ENCODE measurements at regions not wholly inside any gene's neighbourhood (a gene's known extent, or its start where the extent isn't known, plus 50 kb on each side); places are given as distances from the start of the nearest gene placed in this dataset.
A peak's percentile ranks its signal among the peaks of the same experiment; 100 is the strongest.

DNA sequence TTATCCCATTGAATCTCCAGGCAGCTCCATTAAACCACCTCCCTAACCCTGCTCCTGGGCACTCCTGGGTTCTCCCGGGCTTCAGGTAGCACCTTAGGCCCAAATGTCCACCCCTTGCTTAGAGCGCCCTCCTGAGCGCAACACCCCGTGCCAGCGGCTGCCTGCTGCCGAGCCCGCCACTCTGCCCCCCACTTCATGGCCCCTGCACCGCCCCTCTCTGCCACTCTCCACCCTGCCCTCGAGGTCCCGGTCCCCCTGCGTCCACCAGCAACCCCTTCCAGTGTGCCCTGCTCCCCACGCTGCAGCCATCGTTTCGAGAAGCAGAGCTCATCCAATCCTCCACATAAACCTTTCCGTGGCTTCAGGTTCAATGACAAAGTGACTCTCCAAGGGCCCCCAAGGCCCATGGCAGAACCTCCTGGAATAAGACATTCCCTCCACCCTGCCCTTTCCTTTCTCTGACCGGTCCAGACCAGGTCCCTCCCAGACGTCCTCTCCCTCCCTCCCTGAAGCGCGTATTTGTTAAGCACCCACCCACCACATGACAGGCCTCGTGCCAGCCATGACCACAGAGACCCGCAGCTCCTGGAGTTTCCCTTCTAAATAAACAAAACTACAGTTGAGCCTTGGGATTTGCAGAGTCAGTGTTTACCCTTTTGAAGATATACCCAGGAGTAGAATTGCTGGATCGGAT lies 66.6 kb downstream of the ARHGEF18 start:
- Histone ChIP-seq H3K79me2 (ENCODE audit: control insufficient read depth, insufficient read depth, low read length) (peaks cover 1% of the 10 kb centered on the region), H3K4me1 (ENCODE audit: control insufficient read depth, extremely low read depth, insufficient read depth, low read length) (no peaks in the 10 kb centered on the region), H3K27me3 (ENCODE audit: control insufficient read depth, insufficient read depth, low read length) (no peaks in the 10 kb centered on the region), H4K20me1 (ENCODE audit: control insufficient read depth, extremely low read depth, insufficient read depth, low read length) (no peaks in the 10 kb centered on the region), H3K9me3 (ENCODE audit: control insufficient read depth, insufficient read depth, low read depth, low read length) (no peaks in the 10 kb centered on the region), H3K4me3 (replicated peaks in 1 of 4; ENCODE audit: control extremely low read depth in 1 of 4, insufficient read depth in 1 of 4, low read depth in 3 of 4, low read length in 4 of 4) (no peak overlapping the region), H3K9ac (ENCODE audit: insufficient read depth, low read length) (no peak overlapping the region), H3K4me2 (ENCODE audit: extremely low read depth, insufficient read depth, low read length) (no peak overlapping the region), H3K27ac (ENCODE audit: insufficient read depth, low read length) (no peak overlapping the region), H2AFZ (ENCODE audit: low read length) (no peak overlapping the region), H3K36me3 (ENCODE audit: control insufficient read depth, insufficient read depth, low read length) (no peaks in the 10 kb centered on the region)
- DNase-seq (ENCODE audit: low read depth in 2 of 2) = peak; percentile 78 to 85
- no peak for TF ChIP-seq EZH2 (IDR thresholded peaks at IDR 0.05; ENCODE audit: low read length, missing control alignments)
- TF ChIP-seq, protein P1, sequence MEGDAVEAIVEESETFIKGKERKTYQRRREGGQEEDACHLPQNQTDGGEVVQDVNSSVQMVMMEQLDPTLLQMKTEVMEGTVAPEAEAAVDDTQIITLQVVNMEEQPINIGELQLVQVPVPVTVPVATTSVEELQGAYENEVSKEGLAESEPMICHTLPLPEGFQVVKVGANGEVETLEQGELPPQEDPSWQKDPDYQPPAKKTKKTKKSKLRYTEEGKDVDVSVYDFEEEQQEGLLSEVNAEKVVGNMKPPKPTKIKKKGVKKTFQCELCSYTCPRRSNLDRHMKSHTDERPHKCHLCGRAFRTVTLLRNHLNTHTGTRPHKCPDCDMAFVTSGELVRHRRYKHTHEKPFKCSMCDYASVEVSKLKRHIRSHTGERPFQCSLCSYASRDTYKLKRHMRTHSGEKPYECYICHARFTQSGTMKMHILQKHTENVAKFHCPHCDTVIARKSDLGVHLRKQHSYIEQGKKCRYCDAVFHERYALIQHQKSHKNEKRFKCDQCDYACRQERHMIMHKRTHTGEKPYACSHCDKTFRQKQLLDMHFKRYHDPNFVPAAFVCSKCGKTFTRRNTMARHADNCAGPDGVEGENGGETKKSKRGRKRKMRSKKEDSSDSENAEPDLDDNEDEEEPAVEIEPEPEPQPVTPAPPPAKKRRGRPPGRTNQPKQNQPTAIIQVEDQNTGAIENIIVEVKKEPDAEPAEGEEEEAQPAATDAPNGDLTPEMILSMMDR (conservative IDR thresholded peaks at IDR 0.05 in 1 of 2, IDR thresholded peaks at IDR 0.05 in 1 of 2; ENCODE audit: low read depth in 1 of 2, low read length in 2 of 2) = no peak

DNA sequence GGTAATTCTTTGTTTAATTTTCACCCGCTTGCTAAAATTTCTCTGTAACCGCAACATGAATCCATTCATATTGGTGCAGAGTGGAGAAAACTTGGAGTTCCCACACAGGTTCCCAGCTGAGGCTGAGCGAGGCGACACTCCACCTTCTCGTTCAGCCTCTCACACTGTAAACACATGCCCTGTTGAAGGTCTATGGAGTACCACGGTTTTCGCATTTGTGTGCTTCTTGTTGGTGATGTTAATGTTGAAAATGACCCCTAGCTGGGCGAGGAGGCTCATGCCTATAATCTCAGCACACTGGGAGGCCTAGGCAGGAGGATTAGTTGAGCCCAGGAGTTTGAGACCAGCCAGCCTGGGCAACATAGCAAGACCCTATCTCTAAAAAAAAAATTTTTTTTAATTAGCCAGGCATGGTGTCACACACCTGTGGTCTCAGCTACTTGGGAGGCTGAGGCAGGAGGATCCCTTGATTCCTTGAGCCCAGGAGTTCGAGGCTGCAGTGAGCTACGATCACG lies 67.2 kb downstream of the ARHGEF18 start:
- no peak for DNase-seq (ENCODE audit: low read depth in 2 of 2)
- no peaks in the 10 kb centered on the region for H3K4me1 ChIP-seq (ENCODE audit: control insufficient read depth, extremely low read depth, insufficient read depth, low read length)
- H4K20me1 ChIP-seq (ENCODE audit: control insufficient read depth, extremely low read depth, insufficient read depth, low read length) = no peaks in the 10 kb centered on the region
- no peaks in the 10 kb centered on the region for H3K27me3 ChIP-seq (ENCODE audit: control insufficient read depth, insufficient read depth, low read length)
- no peak overlapping the region for H3K9ac ChIP-seq (ENCODE audit: insufficient read depth, low read length)
- H3K4me2 ChIP-seq (ENCODE audit: extremely low read depth, insufficient read depth, low read length) = no peak overlapping the region
- H3K36me3 ChIP-seq (ENCODE audit: control insufficient read depth, insufficient read depth, low read length) = no peaks in the 10 kb centered on the region
- H3K27ac ChIP-seq (ENCODE audit: insufficient read depth, low read length) = no peak overlapping the region
- TF ChIP-seq, protein P1 (conservative IDR thresholded peaks at IDR 0.05 in 1 of 2, IDR thresholded peaks at IDR 0.05 in 1 of 2; ENCODE audit: low read depth in 1 of 2, low read length in 2 of 2) = no peak
- TF ChIP-seq EZH2 (IDR thresholded peaks at IDR 0.05; ENCODE audit: low read length, missing control alignments) = no peak
- no peak overlapping the region for H3K4me3 ChIP-seq (replicated peaks in 1 of 4; ENCODE audit: control extremely low read depth in 1 of 4, insufficient read depth in 1 of 4, low read depth in 3 of 4, low read length in 4 of 4)
- H3K9me3 ChIP-seq (ENCODE audit: control insufficient read depth, insufficient read depth, low read depth, low read length) = no peaks in the 10 kb centered on the region
- no peak overlapping the region for H2AFZ ChIP-seq (ENCODE audit: low read length)
- peaks cover 1% of the 10 kb centered on the region for H3K79me2 ChIP-seq (ENCODE audit: control insufficient read depth, insufficient read depth, low read length)

DNA sequence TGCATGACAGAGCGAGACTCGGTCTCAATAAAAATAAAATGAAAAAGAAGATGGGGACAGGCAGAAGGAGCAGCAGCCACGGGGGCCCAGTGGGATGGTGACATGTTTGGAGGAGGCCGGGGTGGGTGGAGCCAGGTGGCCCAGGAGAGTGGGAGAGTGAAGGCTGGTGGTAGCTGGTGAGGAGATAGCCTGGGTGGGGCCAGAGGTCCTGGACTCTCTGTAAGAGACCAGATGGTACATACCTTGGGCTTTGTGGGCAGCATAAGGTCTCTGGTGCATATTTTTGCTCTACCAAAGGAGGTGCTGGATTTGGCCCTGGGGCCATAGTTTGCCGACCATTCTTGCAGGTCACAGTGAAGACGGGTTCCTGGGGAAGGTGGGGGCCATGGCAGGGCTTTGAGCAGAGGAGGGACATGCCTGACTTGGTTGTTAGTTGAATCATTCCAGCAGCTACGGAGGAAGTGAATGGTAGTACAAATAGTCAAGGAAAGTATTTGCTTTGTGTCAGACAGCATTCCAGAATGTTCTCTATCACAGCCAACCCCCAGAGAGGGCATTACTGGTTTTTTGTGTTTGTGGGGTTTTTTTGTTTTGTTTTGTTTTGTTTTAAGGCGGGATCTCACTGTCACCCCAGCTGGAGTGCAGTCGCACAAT lies 69.1 kb downstream of the ARHGEF18 start:
- Histone ChIP-seq H2AFZ (ENCODE audit: low read length) (no peak overlapping the region), H3K9ac (ENCODE audit: insufficient read depth, low read length) (no peak overlapping the region), H3K79me2 (ENCODE audit: control insufficient read depth, insufficient read depth, low read length) (peaks cover 1% of the 10 kb centered on the region), H4K20me1 (ENCODE audit: control insufficient read depth, extremely low read depth, insufficient read depth, low read length) (no peaks in the 10 kb centered on the region), H3K4me2 (ENCODE audit: extremely low read depth, insufficient read depth, low read length) (no peak overlapping the region), H3K9me3 (ENCODE audit: control insufficient read depth, insufficient read depth, low read depth, low read length) (no peaks in the 10 kb centered on the region), H3K27ac (ENCODE audit: insufficient read depth, low read length) (no peak overlapping the region), H3K27me3 (ENCODE audit: control insufficient read depth, insufficient read depth, low read length) (no peaks in the 10 kb centered on the region), H3K4me3 (replicated peaks in 1 of 4; ENCODE audit: control extremely low read depth in 1 of 4, insufficient read depth in 1 of 4, low read depth in 3 of 4, low read length in 4 of 4) (no peak overlapping the region), H3K4me1 (ENCODE audit: control insufficient read depth, extremely low read depth, insufficient read depth, low read length) (no peaks in the 10 kb centered on the region), H3K36me3 (ENCODE audit: control insufficient read depth, insufficient read depth, low read length) (no peaks in the 10 kb centered on the region)
- peak in 1 of 2 donors; percentile 73 for DNase-seq (ENCODE audit: low read depth in 2 of 2)
- TF ChIP-seq, protein P1 (conservative IDR thresholded peaks at IDR 0.05 in 1 of 2, IDR thresholded peaks at IDR 0.05 in 1 of 2; ENCODE audit: low read depth in 1 of 2, low read length in 2 of 2) = no peak
- TF ChIP-seq EZH2 (IDR thresholded peaks at IDR 0.05; ENCODE audit: low read length, missing control alignments) = no peak
